H9 (cell line): ENCODE measurements at regions not wholly inside any gene's neighbourhood (a gene's known extent, or its start where the extent isn't known, plus 50 kb on each side); places are given as distances from the start of the nearest gene placed in this dataset.

Source experiments
- DNase-seq: peaks from one replicate; pipeline ENCODE4 v3.0.0-alpha.2; 2017
- H2AFZ ChIP-seq: one replicate; pipeline ENCODE4 v1.6.1; 2013; ENCODE audit warnings: mild to moderate bottlenecking, low read length, control low read depth, moderate library complexity
- H2AK5ac ChIP-seq: 2 replicates; pipeline ENCODE4 v1.6.1; 2013; ENCODE audit warnings: low read length, control low read depth, mixed read lengths; ENCODE audit not compliant: insufficient read length
- H2BK120ac ChIP-seq: one replicate; pipeline ENCODE4 v1.6.1; 2013; ENCODE audit warnings: low read depth, mild to moderate bottlenecking, low read length, control low read depth, inconsistent platforms; ENCODE audit not compliant: poor library complexity, severe bottlenecking
- H2BK12ac ChIP-seq: 2 replicates; pipeline ENCODE4 v1.6.1; 2013; ENCODE audit warnings: low read length, control low read depth, mixed read lengths, low read depth; ENCODE audit not compliant: insufficient read length
- H2BK15ac ChIP-seq: 2 replicates; pipeline ENCODE4 v1.6.1; 2013; ENCODE audit warnings: low read depth, low read length, control low read depth
- H2BK20ac ChIP-seq: one replicate; pipeline ENCODE4 v1.6.1; 2013; ENCODE audit warnings: low read depth, mild to moderate bottlenecking, low read length, control low read depth, inconsistent platforms; ENCODE audit not compliant: poor library complexity, severe bottlenecking
- H2BK5ac ChIP-seq: 2 replicates; pipeline ENCODE4 v1.6.1; 2013; ENCODE audit warnings: low read length, control low read depth, mixed read lengths; ENCODE audit not compliant: insufficient read length
- H3K14ac ChIP-seq: 2 replicates; pipeline ENCODE4 v1.6.1; 2013; ENCODE audit warnings: low read length, control low read depth; ENCODE audit not compliant: insufficient read depth
- H3K18ac ChIP-seq: 2 replicates; pipeline ENCODE4 v1.6.1; 2013; ENCODE audit warnings: low read depth, mild to moderate bottlenecking, mixed read lengths, low read length, control low read depth; ENCODE audit not compliant: insufficient read length
- H3K23ac ChIP-seq: 2 replicates; pipeline ENCODE4 v1.6.1; 2013; ENCODE audit warnings: low read length, control low read depth, mixed read lengths, low read depth; ENCODE audit not compliant: insufficient read length
- H3K23me2 ChIP-seq: 2 replicates; pipeline ENCODE4 v1.6.1; 2013; ENCODE audit warnings: low read depth, mild to moderate bottlenecking, mixed read lengths, low read length, control low read depth; ENCODE audit not compliant: insufficient read length, poor library complexity, severe bottlenecking
- H3K27ac ChIP-seq: 2 replicates; pipeline ENCODE4 v1.5.1; 2013; ENCODE audit warnings: low read length, control low read depth, mixed read lengths, low read depth; ENCODE audit not compliant: insufficient read length
- H3K27me3 ChIP-seq: 2 replicates; pipeline ENCODE4 v1.6.1; 2013; ENCODE audit warnings: low read length, control low read depth, inconsistent platforms; ENCODE audit not compliant: insufficient read depth
- H3K4ac ChIP-seq: 2 replicates; pipeline ENCODE4 v1.6.1; 2013; ENCODE audit warnings: low read depth, mild to moderate bottlenecking, control low read depth, inconsistent platforms, low read length, moderate library complexity
- H3K4me1 ChIP-seq: 2 replicates; pipeline ENCODE4 v1.6.1; 2013; ENCODE audit warnings: low read length, control low read depth, inconsistent platforms; ENCODE audit not compliant: insufficient read depth
- H3K4me2 ChIP-seq: 2 replicates; pipeline ENCODE4 v1.6.1; 2013; ENCODE audit warnings: low read length, control low read depth, mixed read lengths; ENCODE audit not compliant: insufficient read length, insufficient read depth
- H3K56ac ChIP-seq: 2 replicates; pipeline ENCODE4 v1.6.1; 2013; ENCODE audit warnings: low read depth, mild to moderate bottlenecking, mixed read lengths, low read length, control low read depth; ENCODE audit not compliant: insufficient read length
- H3K79me1 ChIP-seq: 2 replicates; pipeline ENCODE4 v1.6.1; 2013; ENCODE audit warnings: low read depth, mild to moderate bottlenecking, moderate library complexity, low read length, control low read depth, inconsistent platforms; ENCODE audit not compliant: insufficient read depth, poor library complexity, severe bottlenecking
- H3K79me2 ChIP-seq: 2 replicates; pipeline ENCODE4 v1.6.1; 2013; ENCODE audit warnings: low read length, control low read depth, inconsistent platforms; ENCODE audit not compliant: insufficient read depth
- H3K9ac ChIP-seq: 2 replicates; pipeline ENCODE4 v1.6.1; 2013; ENCODE audit warnings: low read length, control low read depth, mixed read lengths; ENCODE audit not compliant: insufficient read length; ENCODE audit errors: extremely low read depth
- H3K9me3 ChIP-seq: one replicate; pipeline ENCODE4 v1.6.1; 2013; ENCODE audit warnings: low read depth, low read length, inconsistent platforms; ENCODE audit not compliant: control insufficient read depth
- H3T11ph ChIP-seq: one replicate; pipeline ENCODE4 v1.6.1; 2013; ENCODE audit warnings: mild to moderate bottlenecking, low read length, control low read depth, inconsistent platforms
- H4K20me1 ChIP-seq: one replicate; pipeline ENCODE4 v1.6.1; 2013; ENCODE audit not compliant: control insufficient read depth, insufficient read length, insufficient read depth
- H4K5ac ChIP-seq: 2 replicates; pipeline ENCODE4 v1.6.1; 2013; ENCODE audit warnings: low read depth, mild to moderate bottlenecking, mixed read lengths, low read length, control low read depth; ENCODE audit not compliant: insufficient read length
- H4K8ac ChIP-seq: replicated peaks from 2 replicates; pipeline ENCODE4 v1.6.1; 2013; ENCODE audit warnings: low read length, control low read depth, mixed read lengths, low read depth; ENCODE audit not compliant: insufficient read length
- H4K91ac ChIP-seq: 2 replicates; pipeline ENCODE4 v1.6.1; 2013; ENCODE audit warnings: low read depth, mild to moderate bottlenecking, moderate library complexity, mixed read lengths, low read length, control low read depth; ENCODE audit not compliant: insufficient read length
- H3K27ac Mint-ChIP-seq, 3 experiments: 2 replicates in 2 of 3; 3 replicates in 1 of 3; pipeline ENCODE4 v1.8.0; 2020 to 2021; ENCODE audit warnings: mixed read lengths in 3 of 3, mild to moderate bottlenecking in 1 of 3, moderate library complexity in 1 of 3
- H3K27me3 Mint-ChIP-seq: 2 replicates; pipeline ENCODE4 v1.8.0; 2021; ENCODE audit warnings: low read depth, mild to moderate bottlenecking, moderate library complexity, mixed read lengths
- H3K36me3 Mint-ChIP-seq, 3 experiments: 2 replicates in 2 of 3; 3 replicates in 1 of 3; pipeline ENCODE4 v1.8.0; 2020 to 2021; ENCODE audit warnings: low read depth in 3 of 3, mixed read lengths in 3 of 3; ENCODE audit not compliant: insufficient read depth in 1 of 3
- H3K4me1 Mint-ChIP-seq, 2 experiments: 2 replicates each; pipeline ENCODE4 v1.8.0; 2020; ENCODE audit warnings: mixed read lengths in 2 of 2
- H3K4me3 Mint-ChIP-seq, 2 experiments: 2 replicates in 1 of 2; 3 replicates in 1 of 2; pipeline ENCODE4 v1.8.0; 2020 to 2021; ENCODE audit warnings: mild to moderate bottlenecking in 2 of 2, mixed read lengths in 2 of 2, moderate library complexity in 1 of 2
- H3K9me3 Mint-ChIP-seq, 2 experiments: 2 replicates in 1 of 2; 3 replicates in 1 of 2; pipeline ENCODE4 v1.8.0; 2020; ENCODE audit warnings: mild to moderate bottlenecking in 2 of 2, mixed read lengths in 2 of 2, moderate library complexity in 1 of 2
- CTCF ChIP-seq: fragments of 200-600 bp; sonication (generic); conservative IDR thresholded peaks from 3 replicates; pipeline ENCODE4 v1.8.0; 2021; ENCODE audit warnings: antibody characterized with exemption, mild to moderate bottlenecking
- WGBS: extraction: QIAGEN DNeasy Blood & Tissue Kit; methylation state at CpG from one replicate; pipeline ENCODE4 v1.1.7; 2013; ENCODE audit warnings: missing lambda C conversion rate, low lambda C conversion rate, mixed read lengths; ENCODE audit not compliant: insufficient read length; ENCODE audit errors: extremely low coverage; 5-methylcytosine and 5-hydroxymethylcytosine counted together

DNA sequence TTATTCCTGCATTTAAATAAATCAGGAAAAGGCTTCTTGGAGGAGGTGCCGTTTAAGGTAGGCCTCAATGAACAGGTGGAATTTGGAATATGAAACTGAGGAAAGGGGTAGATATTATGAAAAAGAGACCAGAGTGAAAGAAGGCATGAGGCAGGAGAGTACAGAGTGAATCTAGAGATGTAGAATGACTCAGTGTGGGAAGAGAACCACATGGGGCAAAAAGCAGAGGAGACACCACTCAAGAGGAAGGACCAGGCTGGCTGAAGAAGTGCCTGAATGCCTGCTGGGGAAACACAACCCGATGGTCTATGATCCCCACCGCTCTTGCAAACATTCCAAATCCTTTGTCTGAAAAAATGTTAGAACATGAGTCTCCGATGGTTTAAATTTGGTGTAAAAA, 1134.1 kb downstream of the VRK1 start:
- no peak overlapping the region for H3K18ac ChIP-seq
- H2AFZ ChIP-seq = no peak overlapping the region
- 100% methylated on average over 1 of the region's 4 CpGs for WGBS
- H3K27me3 ChIP-seq = no peaks in the 10 kb centered on the region
- Mint-ChIP-seq H3K27ac (no peak overlapping the region), H3K4me1 (no peaks in the 10 kb centered on the region), H3K27me3 (peaks cover 2% of the 10 kb centered on the region), H3K4me3 (no peak overlapping the region), H3K9me3 (no peaks in the 10 kb centered on the region), H3K36me3 (no peaks in the 10 kb centered on the region)
- no peak overlapping the region for H2BK5ac ChIP-seq
- H3K4me1 ChIP-seq = no peaks in the 10 kb centered on the region
- no peaks in the 10 kb centered on the region for H4K20me1 ChIP-seq
- H3K23ac ChIP-seq = no peak overlapping the region
- H2BK15ac ChIP-seq = no peak overlapping the region
- H3K14ac ChIP-seq = no peak overlapping the region
- H3K27ac ChIP-seq = no peak overlapping the region
- no peak overlapping the region for H4K5ac ChIP-seq
- H4K91ac ChIP-seq = no peak overlapping the region
- no peak overlapping the region for H3K4me2 ChIP-seq
- no peak overlapping the region for H3K9ac ChIP-seq
- no peak overlapping the region for H2BK20ac ChIP-seq
- H4K8ac ChIP-seq = no peak overlapping the region
- no peak overlapping the region for H2BK12ac ChIP-seq
- no peaks in the 10 kb centered on the region for H3K79me2 ChIP-seq
- H3K79me1 ChIP-seq = no peaks in the 10 kb centered on the region
- TF ChIP-seq CTCF = no peak
- H3K4ac ChIP-seq = no peak overlapping the region
- no peak overlapping the region for H3K56ac ChIP-seq
- H2BK120ac ChIP-seq = no peak overlapping the region
- H3T11ph ChIP-seq = no peak overlapping the region
- no peak overlapping the region for H2AK5ac ChIP-seq
- DNase-seq = no peak
- H3K23me2 ChIP-seq = no peaks in the 10 kb centered on the region
- H3K9me3 ChIP-seq = no peaks in the 10 kb centered on the region
